ENCODE measurements at regions not wholly inside any gene's neighbourhood (a gene's known extent, or its start where the extent isn't known, plus 50 kb on each side); places are given as distances from the start of the nearest gene placed in this dataset.

DNA sequence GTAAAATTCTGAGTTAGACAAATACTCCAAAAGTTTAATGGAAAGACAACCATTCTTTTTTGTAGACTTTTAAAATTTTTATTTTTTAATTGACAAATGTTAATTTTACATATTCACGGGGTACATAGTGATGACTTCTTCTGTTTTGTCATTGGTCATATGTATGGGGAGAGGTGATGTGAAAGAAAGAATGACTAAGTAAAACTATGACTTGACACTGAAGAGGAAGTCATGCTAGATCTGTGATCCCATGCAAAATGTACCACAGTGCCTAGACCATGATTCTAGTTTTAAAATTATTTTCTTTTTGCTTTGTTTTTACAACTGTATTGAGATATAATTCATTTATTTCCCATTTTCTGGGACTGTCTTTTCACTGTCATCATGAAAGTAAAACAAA is 281.6 kb downstream of the MBNL1 start:
- no peak overlapping the region for H3K4me3 Mint-ChIP-seq
- Histone ChIP-seq H2BK12ac (ENCODE audit: insufficient read length, low read depth, low read length) (no peak overlapping the region), H3K23me2 (ENCODE audit: insufficient read length, low read depth, low read length, poor library complexity, severe bottlenecking) (no peaks in the 10 kb centered on the region), H3K4ac (ENCODE audit: low read depth, low read length) (no peak overlapping the region), H3K14ac (ENCODE audit: insufficient read depth, low read length) (no peak overlapping the region), H2BK20ac (ENCODE audit: low read depth, low read length, poor library complexity, severe bottlenecking) (no peak overlapping the region), H3K79me1 (ENCODE audit: insufficient read depth, low read depth, low read length, poor library complexity, severe bottlenecking) (no peaks in the 10 kb centered on the region), H2AK5ac (ENCODE audit: insufficient read length, low read length) (no peak overlapping the region), H4K91ac (ENCODE audit: insufficient read length, low read depth, low read length) (no peak overlapping the region), H3K4me2 (ENCODE audit: insufficient read depth, insufficient read length, low read length) (no peak overlapping the region), H2AFZ (ENCODE audit: low read length) (no peak overlapping the region), H3K27me3 (ENCODE audit: insufficient read depth, low read length) (no peaks in the 10 kb centered on the region), H3K79me2 (ENCODE audit: insufficient read depth, low read length) (no peaks in the 10 kb centered on the region), H3K9ac (ENCODE audit: extremely low read depth, insufficient read length, low read length) (no peak overlapping the region), H4K5ac (ENCODE audit: insufficient read length, low read depth, low read length) (no peak overlapping the region), H3K23ac (ENCODE audit: insufficient read length, low read depth, low read length) (no peak overlapping the region), H3K27ac (ENCODE audit: insufficient read length, low read depth, low read length) (no peak overlapping the region), H2BK120ac (ENCODE audit: low read depth, low read length, poor library complexity, severe bottlenecking) (no peak overlapping the region), H3K56ac (ENCODE audit: insufficient read length, low read depth, low read length) (no peak overlapping the region), H4K8ac (replicated peaks; ENCODE audit: insufficient read length, low read depth, low read length) (no peak overlapping the region), H4K20me1 (ENCODE audit: control insufficient read depth, insufficient read depth, insufficient read length) (no peaks in the 10 kb centered on the region), H3K4me1 (ENCODE audit: insufficient read depth, low read length) (no peaks in the 10 kb centered on the region), H2BK15ac (ENCODE audit: low read depth, low read length) (no peak overlapping the region), H3K9me3 (ENCODE audit: control insufficient read depth, low read depth, low read length) (no peaks in the 10 kb centered on the region), H2BK5ac (ENCODE audit: insufficient read length, low read length) (no peak overlapping the region), H3T11ph (ENCODE audit: low read length) (no peak overlapping the region), H3K18ac (ENCODE audit: insufficient read length, low read depth, low read length) (no peak overlapping the region)
- H3K4me1 Mint-ChIP-seq: no peaks in the 10 kb centered on the region
- TF ChIP-seq, protein P1, sequence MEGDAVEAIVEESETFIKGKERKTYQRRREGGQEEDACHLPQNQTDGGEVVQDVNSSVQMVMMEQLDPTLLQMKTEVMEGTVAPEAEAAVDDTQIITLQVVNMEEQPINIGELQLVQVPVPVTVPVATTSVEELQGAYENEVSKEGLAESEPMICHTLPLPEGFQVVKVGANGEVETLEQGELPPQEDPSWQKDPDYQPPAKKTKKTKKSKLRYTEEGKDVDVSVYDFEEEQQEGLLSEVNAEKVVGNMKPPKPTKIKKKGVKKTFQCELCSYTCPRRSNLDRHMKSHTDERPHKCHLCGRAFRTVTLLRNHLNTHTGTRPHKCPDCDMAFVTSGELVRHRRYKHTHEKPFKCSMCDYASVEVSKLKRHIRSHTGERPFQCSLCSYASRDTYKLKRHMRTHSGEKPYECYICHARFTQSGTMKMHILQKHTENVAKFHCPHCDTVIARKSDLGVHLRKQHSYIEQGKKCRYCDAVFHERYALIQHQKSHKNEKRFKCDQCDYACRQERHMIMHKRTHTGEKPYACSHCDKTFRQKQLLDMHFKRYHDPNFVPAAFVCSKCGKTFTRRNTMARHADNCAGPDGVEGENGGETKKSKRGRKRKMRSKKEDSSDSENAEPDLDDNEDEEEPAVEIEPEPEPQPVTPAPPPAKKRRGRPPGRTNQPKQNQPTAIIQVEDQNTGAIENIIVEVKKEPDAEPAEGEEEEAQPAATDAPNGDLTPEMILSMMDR (conservative IDR thresholded peaks at IDR 0.05): no peak
- no peak overlapping the region for H3K27ac Mint-ChIP-seq
- no peaks in the 10 kb centered on the region for H3K27me3 Mint-ChIP-seq (ENCODE audit: low read depth)
- no peaks in the 10 kb centered on the region for H3K36me3 Mint-ChIP-seq (ENCODE audit: insufficient read depth in 1 of 3, low read depth in 3 of 3)
- WGBS (ENCODE audit: extremely low coverage, insufficient read length, low lambda C conversion rate): no CpG with 5 or more reads among the region's 1 CpG
- H3K9me3 Mint-ChIP-seq: no peaks in the 10 kb centered on the region
- no peak for DNase-seq

Measured in H9 (cell line).